ENCODE measurements at regions not wholly inside any gene's neighbourhood (a gene's known extent, or its start where the extent isn't known, plus 50 kb on each side); places are given as distances from the start of the nearest gene placed in this dataset.

GRCh38 chr16:23013484-23013883 is 135.8 kb downstream of the USP31 start:
- peak; percentile 7 to 58 (median 10); a peak in 3 of 4 replicates for TF ChIP-seq CTCF (IDR thresholded peaks at IDR 0.05; ENCODE audit: control extremely low read depth in 1 of 3, insufficient read depth in 1 of 3, low read depth in 1 of 3, low read length in 3 of 3)
- TF ChIP-seq CHD2 (IDR thresholded peaks at IDR 0.05; ENCODE audit: low read length), result no peak
- no peak for TF ChIP-seq CREB1 (IDR thresholded peaks at IDR 0.05)
- TF ChIP-seq BCL11A (IDR thresholded peaks at IDR 0.05; ENCODE audit: low read depth in 2 of 2, low read length in 2 of 2), result no peak
- TF ChIP-seq MAX (IDR thresholded peaks at IDR 0.05), result no peak
- no peak for TF ChIP-seq ATF3 (IDR thresholded peaks at IDR 0.05; ENCODE audit: insufficient read depth, low read depth, low read length)
- no peak for TF ChIP-seq SP2 (IDR thresholded peaks at IDR 0.05; ENCODE audit: low read length)
- TF ChIP-seq EZH2 (IDR thresholded peaks at IDR 0.05; ENCODE audit: low read depth, low read length, severe bottlenecking), result no peak
- peak; percentile 42 to 52; a peak in 3 of 4 replicates for TF ChIP-seq RAD21 (IDR thresholded peaks at IDR 0.05 in 1 of 2, conservative IDR thresholded peaks at IDR 0.05 in 1 of 2; ENCODE audit: low read depth in 2 of 2, low read length in 2 of 2)
